ENCODE measurements at regions not wholly inside any gene's neighbourhood (a gene's known extent, or its start where the extent isn't known, plus 50 kb on each side); places are given as distances from the start of the nearest gene placed in this dataset.
A peak's percentile ranks its signal among the peaks of the same experiment; 100 is the strongest.
"Not testable (repeated sequence)": the region's sequence is repeated elsewhere in the genome, so short reads cannot be mapped to it uniquely, and the experiment has no call there.

- ChIA-PET CTCF (no interaction called here), POLR2A (no interaction called here)
- Histone ChIP-seq H3K27me3 (ENCODE audit: control insufficient read depth in 2 of 2, insufficient read depth in 2 of 2, low read length in 2 of 2) (no peaks in the 10 kb centered on the region), H3K27ac (ENCODE audit: low read depth, low read length) (no peak overlapping the region), H3K9me3 (ENCODE audit: control insufficient read depth in 2 of 3, low read length in 3 of 3) (no peaks in the 10 kb centered on the region), H3K36me3 (ENCODE audit: control insufficient read depth in 2 of 3, insufficient read depth in 3 of 3, low read length in 3 of 3) (no peaks in the 10 kb centered on the region), H3K4me1 (ENCODE audit: control insufficient read depth in 2 of 2, insufficient read depth in 2 of 2, low read length in 2 of 2) (no peaks in the 10 kb centered on the region), H3K4me3 (ENCODE audit: low read length) (no peak overlapping the region)
- H3K36me3 Mint-ChIP-seq: no peaks in the 10 kb centered on the region
- no peak overlapping the region for H3K27ac Mint-ChIP-seq
- H3K9me3 Mint-ChIP-seq: peaks cover 0 to 2% (median 0%) of the 10 kb centered on the region in 11 donors
- no peak for ATAC-seq
- intact Hi-C loops (cut with micrococcal nuclease): no loop called here
- H3K4me1 Mint-ChIP-seq: no peaks in the 10 kb centered on the region
- H3K27me3 Mint-ChIP-seq: peaks cover 0 to 13% (median 11%) of the 10 kb centered on the region in 5 donors
- no peak overlapping the region for H3K4me3 Mint-ChIP-seq
- no peak for DNase-seq
These were observed 100.3 kb downstream of the RBMX2 start for GRCh38 chrX:130502016-130502570.

GRCh38 chrX:130504019-130504418 lies 102.2 kb downstream of the RBMX2 start:
- CTCF ChIA-PET: no interaction called here
- DNase-seq: no peak
- POLR2A ChIA-PET: no interaction called here
- Histone ChIP-seq H3K4me1 (ENCODE audit: control insufficient read depth in 2 of 2, insufficient read depth in 2 of 2, low read length in 2 of 2) (no peaks in the 10 kb centered on the region), H3K36me3 (ENCODE audit: control insufficient read depth in 2 of 3, insufficient read depth in 3 of 3, low read length in 3 of 3) (no peaks in the 10 kb centered on the region), H3K27me3 (ENCODE audit: control insufficient read depth in 2 of 2, insufficient read depth in 2 of 2, low read length in 2 of 2) (no peaks in the 10 kb centered on the region), H3K4me3 (ENCODE audit: low read length) (no peak overlapping the region), H3K9me3 (ENCODE audit: control insufficient read depth in 2 of 3, low read length in 3 of 3) (no peaks in the 10 kb centered on the region), H3K27ac (ENCODE audit: low read depth, low read length) (no peak overlapping the region)
- no peak for ATAC-seq
- no peaks in the 10 kb centered on the region for H3K4me1 Mint-ChIP-seq
- intact Hi-C loops (cut with micrococcal nuclease): no loop called here
- no peak overlapping the region for H3K27ac Mint-ChIP-seq
- peaks cover 0 to 2% (median 0%) of the 10 kb centered on the region in 11 donors for H3K9me3 Mint-ChIP-seq
- no peak overlapping the region for H3K4me3 Mint-ChIP-seq
- H3K36me3 Mint-ChIP-seq: no peaks in the 10 kb centered on the region
- H3K27me3 Mint-ChIP-seq: peaks cover 0 to 13% (median 11%) of the 10 kb centered on the region in 5 donors

GRCh38 chrX:130507015-130507414 lies 105.2 kb downstream of the RBMX2 start:
- ATAC-seq (no peak), DNase-seq (no peak)
- Mint-ChIP-seq H3K4me1 (no peaks in the 10 kb centered on the region), H3K9me3 (peaks cover 0 to 2% (median 0%) of the 10 kb centered on the region in 11 donors), H3K36me3 (no peaks in the 10 kb centered on the region), H3K27ac (no peak overlapping the region), H3K27me3 (peaks cover 2 to 22% (median 17%) of the 10 kb centered on the region in 5 donors), H3K4me3 (no peak overlapping the region)
- ChIA-PET CTCF (no interaction called here), POLR2A (no interaction called here)
- Histone ChIP-seq H3K4me1 (ENCODE audit: control insufficient read depth in 2 of 2, insufficient read depth in 2 of 2, low read length in 2 of 2) (no peaks in the 10 kb centered on the region), H3K4me3 (ENCODE audit: low read length) (no peak overlapping the region), H3K9me3 (ENCODE audit: control insufficient read depth in 2 of 3, low read length in 3 of 3) (no peaks in the 10 kb centered on the region), H3K36me3 (ENCODE audit: control insufficient read depth in 2 of 3, insufficient read depth in 3 of 3, low read length in 3 of 3) (no peaks in the 10 kb centered on the region), H3K27me3 (ENCODE audit: control insufficient read depth in 2 of 2, insufficient read depth in 2 of 2, low read length in 2 of 2) (peaks cover 0 to 3% of the 10 kb centered on the region in 2 donors), H3K27ac (ENCODE audit: low read depth, low read length) (no peak overlapping the region)
- intact Hi-C loops (cut with micrococcal nuclease): no loop called here

- H3K4me1 Mint-ChIP-seq; H3K27me3 ChIP-seq (ENCODE audit: control insufficient read depth in 2 of 2, insufficient read depth in 2 of 2, low read length in 2 of 2); H3K9me3 ChIP-seq (ENCODE audit: control insufficient read depth in 2 of 3, low read length in 3 of 3); H3K27ac Mint-ChIP-seq; intact Hi-C loops (cut with micrococcal nuclease); H3K36me3 Mint-ChIP-seq; H3K4me3 Mint-ChIP-seq; DNase-seq; H3K36me3 ChIP-seq (ENCODE audit: control insufficient read depth in 2 of 3, insufficient read depth in 3 of 3, low read length in 3 of 3); H3K27ac ChIP-seq (ENCODE audit: low read depth, low read length); ATAC-seq; H3K4me1 ChIP-seq (ENCODE audit: control insufficient read depth in 2 of 2, insufficient read depth in 2 of 2, low read length in 2 of 2); H3K4me3 ChIP-seq (ENCODE audit: low read length); CTCF ChIA-PET; POLR2A ChIA-PET: not testable (repeated sequence)
- Mint-ChIP-seq H3K9me3 (peaks cover 0 to 22% (median 4%) of the 10 kb centered on the region in 11 donors), H3K27me3 (peaks cover 4 to 25% (median 24%) of the 10 kb centered on the region in 5 donors)
These were observed 110.7 kb downstream of the RBMX2 start for GRCh38 chrX:130512534-130512933.

- peaks cover 4 to 24% (median 22%) of the 10 kb centered on the region in 5 donors for H3K27me3 Mint-ChIP-seq
- no peaks in the 10 kb centered on the region for H3K4me1 ChIP-seq (ENCODE audit: control insufficient read depth in 2 of 2, insufficient read depth in 2 of 2, low read length in 2 of 2)
- H3K4me3 Mint-ChIP-seq: no peak overlapping the region
- H3K27ac Mint-ChIP-seq: no peak overlapping the region
- no peaks in the 10 kb centered on the region for H3K36me3 ChIP-seq (ENCODE audit: control insufficient read depth in 2 of 3, insufficient read depth in 3 of 3, low read length in 3 of 3)
- DNase-seq: no peak
- peaks cover 0 to 4% (median 0%) of the 10 kb centered on the region in 5 donors for H3K36me3 Mint-ChIP-seq
- no peak overlapping the region for H3K4me3 ChIP-seq (ENCODE audit: low read length)
- H3K9me3 ChIP-seq (ENCODE audit: control insufficient read depth in 2 of 3, low read length in 3 of 3): no peaks in the 10 kb centered on the region
- ATAC-seq: no peak
- no peak overlapping the region for H3K27ac ChIP-seq (ENCODE audit: low read depth, low read length)
- ChIA-PET CTCF (no interaction called here), POLR2A (no interaction called here)
- no peaks in the 10 kb centered on the region for H3K4me1 Mint-ChIP-seq
- peaks cover 0 to 22% (median 4%) of the 10 kb centered on the region in 11 donors for H3K9me3 Mint-ChIP-seq
- intact Hi-C loops (cut with micrococcal nuclease): no loop called here
- H3K27me3 ChIP-seq (ENCODE audit: control insufficient read depth in 2 of 2, insufficient read depth in 2 of 2, low read length in 2 of 2): no peaks in the 10 kb centered on the region
These were observed 114.3 kb downstream of the RBMX2 start for GRCh38 chrX:130516123-130516522.

GRCh38 chrX:130523460-130524394 lies 121.9 kb downstream of the RBMX2 start:
- no peaks in the 10 kb centered on the region for H3K36me3 ChIP-seq (ENCODE audit: control insufficient read depth in 2 of 3, insufficient read depth in 3 of 3, low read length in 3 of 3)

More at GRCh38 chrX:130523460-130524394, 121.9 kb downstream of the RBMX2 start:
- Histone ChIP-seq H3K27me3 (ENCODE audit: control insufficient read depth in 2 of 2, insufficient read depth in 2 of 2, low read length in 2 of 2) (no peaks in the 10 kb centered on the region), H3K4me1 (ENCODE audit: control insufficient read depth in 2 of 2, insufficient read depth in 2 of 2, low read length in 2 of 2) (no peaks in the 10 kb centered on the region), H3K4me3 (ENCODE audit: low read length) (no peak overlapping the region), H3K9me3 (ENCODE audit: control insufficient read depth in 2 of 3, low read length in 3 of 3) (no peaks in the 10 kb centered on the region), H3K27ac (ENCODE audit: low read depth, low read length) (no peak overlapping the region)
- Mint-ChIP-seq H3K4me3 (peak overlapping the region in 8 of 10 donors; percentile 32 to 68 (median 46)), H3K9me3 (peaks cover 0 to 3% (median 0%) of the 10 kb centered on the region in 11 donors), H3K36me3 (peaks cover 0 to 3% (median 0%) of the 10 kb centered on the region in 5 donors), H3K27ac (no peak overlapping the region), H3K27me3 (peaks cover 7 to 11% (median 9%) of the 10 kb centered on the region in 5 donors), H3K4me1 (peaks cover 0 to 7% (median 0%) of the 10 kb centered on the region in 7 donors)
- DNase-seq: no peak
- ATAC-seq: no peak
- POLR2A ChIA-PET: no interaction called here
- CTCF ChIA-PET: interaction anchor here (0.5 kb wide), 1 partner anchor 18 kb away, joined by 3 read pairs; no protein-coding TSS in a partner anchor
- intact Hi-C loops (cut with micrococcal nuclease): no loop called here

All from naive thymus-derived CD4-positive, alpha-beta T cell (primary cell).